ENCODE measurements at regions not wholly inside any gene's neighbourhood (a gene's known extent, or its start where the extent isn't known, plus 50 kb on each side); places are given as distances from the start of the nearest gene placed in this dataset.
"Not testable (repeated sequence)": the region's sequence is repeated elsewhere in the genome, so short reads cannot be mapped to it uniquely, and the experiment has no call there.

DNA sequence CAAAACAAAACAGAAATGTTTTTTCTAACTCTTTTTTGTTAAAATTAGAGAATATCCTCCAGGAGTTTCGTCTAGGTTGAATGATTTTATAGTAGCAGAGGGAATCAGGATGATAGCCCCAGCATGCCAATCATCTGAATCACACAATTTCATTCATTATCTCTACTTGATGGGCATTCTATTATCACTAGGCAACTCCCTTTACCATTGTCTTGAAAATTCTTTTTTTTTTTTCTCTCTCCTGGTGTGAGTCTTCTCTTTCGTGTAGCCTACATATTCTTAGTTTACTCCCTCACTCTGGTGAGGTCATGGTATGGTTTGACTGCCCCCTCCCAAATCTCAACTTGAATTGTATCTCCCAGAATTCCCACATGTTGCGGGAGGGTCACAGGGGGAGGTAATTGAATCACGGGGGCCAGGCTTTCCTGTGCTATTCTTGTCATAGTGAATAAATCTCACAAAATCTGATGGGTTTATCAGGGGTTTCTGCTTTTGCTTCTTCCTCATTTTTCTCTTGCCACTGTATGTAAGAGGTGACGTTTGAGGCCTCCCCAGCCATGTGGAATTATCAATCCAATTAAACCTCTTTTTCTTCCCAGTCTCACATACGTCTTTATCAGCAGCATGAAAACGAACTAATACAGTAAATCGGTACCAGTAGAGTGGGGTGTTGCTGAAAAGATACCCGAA is 105.0 kb downstream of the OTUD1 start:
- DNase-seq (ENCODE audit: low spot score) = no peak

DNA sequence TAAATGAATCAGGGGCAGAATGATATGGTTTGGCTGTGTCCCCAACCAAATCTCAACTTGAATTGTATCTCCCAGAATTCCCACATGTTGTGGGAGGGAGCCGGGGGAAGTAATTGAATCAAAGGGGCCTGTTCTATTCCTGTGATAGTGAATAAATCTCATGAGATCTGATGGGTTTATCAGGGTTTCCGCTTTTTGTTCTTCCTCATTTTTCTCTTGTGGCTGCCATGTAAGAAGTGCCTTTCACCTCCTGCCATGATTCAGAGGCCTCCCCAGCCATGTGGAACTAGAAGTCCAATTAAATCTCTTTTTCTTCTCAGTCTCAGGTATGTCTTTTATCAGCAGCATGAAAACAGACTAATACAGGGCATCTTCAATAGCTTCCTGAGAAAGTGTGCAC is 107.0 kb downstream of the OTUD1 start:
- not testable (repeated sequence) for DNase-seq (ENCODE audit: low spot score)

DNA sequence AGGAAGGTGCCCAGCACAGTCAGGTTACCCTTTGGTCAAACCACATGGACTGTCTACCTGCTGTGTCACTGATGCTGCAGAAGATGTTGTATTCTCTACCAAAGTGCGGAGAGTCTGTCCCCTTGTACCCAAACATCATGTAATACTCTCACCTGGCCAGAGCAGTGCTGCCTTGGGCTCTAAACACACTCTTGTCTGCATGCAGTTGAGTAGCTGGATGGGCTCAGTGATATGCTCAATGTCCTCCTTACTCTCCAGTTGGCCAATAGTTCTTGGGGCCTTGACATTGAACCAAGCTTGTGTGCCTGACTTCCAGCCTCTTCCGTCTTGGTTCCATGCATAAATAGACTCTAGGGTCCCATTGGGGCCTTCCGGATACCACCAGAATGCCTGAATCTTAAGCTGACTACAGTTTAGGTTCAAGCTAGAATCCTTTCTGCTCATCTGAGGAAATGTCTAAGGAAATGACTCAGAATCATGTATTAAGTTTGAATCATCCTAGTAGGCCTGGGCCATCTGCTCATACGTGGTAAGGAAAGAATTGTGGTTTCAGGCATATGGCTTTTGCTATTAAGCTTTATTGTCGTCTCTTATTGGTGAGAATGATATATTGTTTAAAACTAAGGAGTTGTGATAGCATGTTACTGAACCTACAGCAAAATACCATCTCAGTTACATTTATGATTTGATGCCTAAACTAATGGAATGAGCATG is 118.0 kb downstream of the OTUD1 start:
- no peak for DNase-seq (ENCODE audit: low spot score)

DNA sequence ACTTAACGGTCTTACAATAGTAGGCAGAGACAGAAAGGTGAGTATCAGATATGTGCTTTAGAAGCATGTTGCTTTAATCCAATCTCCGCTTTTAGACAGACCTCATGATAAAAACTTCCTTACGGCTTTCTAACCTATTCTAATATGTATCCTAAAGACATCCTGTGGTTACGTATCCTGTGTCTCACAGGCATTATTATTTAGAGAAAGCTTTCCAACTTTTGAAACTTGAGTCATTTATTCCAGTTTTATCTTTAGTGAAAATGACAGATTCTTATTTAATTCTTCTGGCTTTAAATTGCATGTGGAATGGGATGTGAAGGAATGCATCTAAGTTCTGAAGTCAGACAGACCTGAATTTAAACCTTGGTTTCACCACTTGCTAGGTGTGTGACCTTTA is 118.9 kb downstream of the OTUD1 start:
- DNase-seq (ENCODE audit: low spot score) = no peak

DNA sequence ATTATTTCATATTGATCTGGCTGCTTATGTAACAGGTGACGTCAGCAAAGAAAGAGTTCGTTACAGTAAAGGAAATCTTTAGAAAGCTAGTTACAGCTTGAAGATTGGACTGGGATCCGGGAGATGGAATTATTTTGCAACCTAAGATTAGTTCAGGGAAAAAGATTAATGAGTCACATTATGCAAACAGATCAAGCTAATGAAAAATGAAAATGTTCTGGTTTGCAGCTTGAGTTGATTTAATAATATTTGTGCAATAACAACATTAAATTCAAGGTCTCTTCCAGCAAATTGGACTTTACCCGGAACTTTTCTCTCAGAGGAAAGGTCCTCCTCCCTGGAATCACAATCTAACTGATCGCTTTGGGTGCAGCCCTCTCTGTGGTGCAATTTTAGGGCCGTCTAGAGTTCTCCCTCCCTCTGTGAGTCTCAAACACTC is 119.5 kb downstream of the OTUD1 start:
- no peak for DNase-seq (ENCODE audit: low spot score)

DNA sequence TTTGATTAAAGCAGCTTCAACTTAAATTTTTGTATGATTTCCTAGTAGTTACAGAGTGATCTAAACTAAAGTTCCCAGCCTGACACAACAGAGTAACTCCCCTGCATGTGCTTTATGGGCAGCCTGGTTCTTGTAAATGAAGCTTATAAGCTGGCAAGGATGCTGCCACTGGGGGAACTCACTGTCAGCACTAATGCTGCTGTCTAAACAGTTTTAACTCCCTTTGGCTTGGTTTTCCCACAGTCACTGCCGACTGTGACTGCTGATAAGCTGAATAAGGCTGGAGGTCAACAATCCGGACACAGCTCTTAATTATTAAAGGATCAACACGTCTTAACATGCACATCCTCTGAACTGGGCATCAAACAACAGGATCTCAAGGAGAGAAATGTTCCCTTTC is 130.1 kb downstream of the OTUD1 start:
- no peak for DNase-seq (ENCODE audit: low spot score)

DNA sequence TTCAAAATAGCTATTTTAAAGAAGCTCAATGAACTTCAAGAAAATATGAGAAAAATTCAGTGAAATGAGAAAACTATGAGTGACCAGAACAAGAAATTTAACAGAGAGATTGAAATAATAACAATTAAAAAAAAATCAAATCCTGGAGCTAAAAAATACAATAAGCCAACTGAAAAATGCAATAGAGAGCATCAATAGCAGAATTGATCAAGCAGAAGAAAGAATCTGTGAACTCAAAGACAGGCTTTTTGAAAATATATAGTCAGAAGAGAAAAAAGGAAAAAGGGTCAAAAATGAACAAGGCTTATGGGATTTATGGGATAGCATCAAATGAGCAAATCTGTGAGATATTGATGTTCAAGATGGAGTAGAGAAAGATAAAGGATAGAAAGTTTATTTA is 133.0 kb downstream of the OTUD1 start:
- DNase-seq (ENCODE audit: low spot score) = no peak

DNA sequence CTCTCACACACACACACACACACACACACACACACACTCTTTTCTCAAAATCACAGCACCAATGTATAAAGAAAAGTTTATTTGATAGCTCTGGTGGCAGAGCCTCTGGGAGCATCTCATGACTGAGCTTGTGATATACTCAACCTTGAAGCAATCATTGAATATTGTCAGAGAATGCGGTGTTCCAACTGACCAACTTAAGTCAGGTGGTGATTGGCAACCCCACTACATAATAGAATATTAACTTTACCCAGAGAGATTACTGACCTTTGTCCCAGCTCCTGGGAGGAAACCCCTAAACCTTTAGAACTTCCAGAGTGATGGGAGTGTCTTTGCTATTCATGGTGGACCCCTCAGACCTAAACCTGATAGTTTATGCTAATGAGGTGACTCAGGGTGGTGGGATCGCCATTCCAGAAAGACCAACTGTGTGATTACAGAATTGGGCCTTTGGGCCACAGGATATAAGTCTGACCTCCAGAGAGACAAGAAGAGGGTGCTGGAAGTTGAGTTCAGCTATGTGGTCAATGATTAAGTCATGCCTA is 143.1 kb downstream of the OTUD1 start:
- DNase-seq (ENCODE audit: low spot score) = no peak

DNA sequence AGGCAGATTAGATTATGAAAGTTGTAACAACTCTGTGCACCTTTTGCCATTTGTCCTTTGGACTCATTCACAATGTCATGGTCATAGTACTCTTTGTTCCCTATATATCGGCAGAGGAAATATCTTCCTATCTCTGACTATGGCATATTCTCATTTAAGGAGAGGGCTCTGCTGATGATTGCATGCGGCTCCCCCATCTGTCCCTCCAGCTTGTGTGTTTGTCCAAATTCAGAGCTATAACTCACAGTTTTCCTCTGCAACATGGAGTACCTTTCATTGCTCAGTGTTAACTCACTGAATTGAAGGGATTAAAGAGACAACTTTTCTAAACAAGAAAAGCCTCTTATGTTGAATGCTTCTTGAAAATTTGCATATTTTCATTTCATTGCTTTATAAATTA is 145.5 kb downstream of the OTUD1 start:
- no peak for DNase-seq (ENCODE audit: low spot score)

DNA sequence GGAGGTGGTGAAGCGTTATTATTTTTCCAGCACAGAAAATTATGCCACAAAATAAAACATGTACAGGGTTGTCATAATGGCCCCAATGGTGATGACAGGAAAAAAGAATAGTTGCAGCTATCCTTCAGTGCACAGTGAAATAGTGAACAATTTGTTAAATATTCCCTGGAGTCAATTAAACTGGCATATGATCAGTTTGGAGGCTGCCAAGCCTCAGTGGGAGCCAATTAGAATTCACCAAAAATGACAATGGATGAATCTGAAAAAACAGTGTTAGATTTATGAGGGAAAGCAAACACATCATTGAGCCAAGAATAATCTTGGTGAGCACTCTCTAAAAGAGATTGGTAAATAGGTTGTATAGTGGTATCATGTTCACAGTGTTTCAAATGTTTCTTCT is 146.3 kb downstream of the OTUD1 start:
- DNase-seq (ENCODE audit: low spot score) = no peak

DNA sequence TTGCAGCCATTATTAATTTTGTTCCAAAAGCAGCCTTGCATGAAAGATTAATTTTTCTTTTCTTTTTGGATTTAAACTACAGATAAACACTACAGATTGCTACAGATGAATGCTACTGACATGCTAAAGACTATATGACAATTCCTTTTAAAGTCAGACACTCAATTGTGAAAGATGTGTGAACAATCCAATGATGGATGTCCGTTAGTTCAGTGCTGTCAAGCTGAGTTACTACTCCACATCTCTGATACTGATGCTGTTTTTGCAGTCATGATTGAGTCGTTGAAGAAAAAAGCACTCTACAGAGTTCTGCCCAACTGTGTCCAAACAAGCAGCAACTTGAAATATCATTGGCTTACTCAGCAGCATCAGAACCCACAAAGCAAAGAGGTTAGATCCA is 146.8 kb downstream of the OTUD1 start:
- DNase-seq (ENCODE audit: low spot score) = no peak

DNA sequence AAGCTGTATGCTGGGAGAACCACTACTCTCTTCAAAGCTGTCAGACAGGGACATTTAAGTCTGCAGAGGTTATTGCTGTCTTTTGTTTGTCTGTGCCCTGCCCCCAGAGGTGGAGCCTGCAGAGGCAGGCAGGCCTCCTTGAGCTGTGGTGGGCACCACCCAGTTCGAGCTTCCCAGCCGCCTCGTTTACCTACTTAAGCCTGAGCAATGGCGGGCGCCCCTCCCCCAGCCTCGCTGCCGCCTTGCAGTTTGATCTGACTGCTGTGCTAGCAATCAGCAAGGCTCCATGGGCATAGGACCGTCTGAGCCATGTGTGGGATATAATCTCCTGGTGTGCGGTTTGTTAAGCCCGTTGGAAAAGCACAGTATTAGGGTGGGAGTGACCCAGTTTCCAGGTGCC is 156.4 kb downstream of the OTUD1 start:
- not testable (repeated sequence) for DNase-seq (ENCODE audit: low spot score)

DNA sequence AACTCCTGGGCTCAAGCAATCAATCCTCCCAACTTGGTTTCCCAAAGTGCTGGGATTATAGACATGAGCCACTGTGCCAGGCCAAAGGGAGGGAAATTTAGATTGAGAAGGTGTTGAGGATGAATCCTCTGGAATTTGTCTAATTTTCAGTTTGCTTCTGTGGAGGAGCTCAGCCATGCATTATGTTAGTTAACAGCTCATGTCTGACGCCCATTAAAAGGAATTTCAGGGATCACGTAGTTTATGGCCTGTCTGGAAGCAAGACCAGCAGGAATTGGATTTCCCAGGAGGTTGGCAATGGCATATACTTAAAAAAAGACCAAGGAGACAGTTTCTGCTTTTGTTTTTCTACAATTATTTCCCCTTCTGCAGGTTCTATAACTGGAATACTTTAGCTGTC is 165.7 kb downstream of the OTUD1 start:
- no peak for DNase-seq (ENCODE audit: low spot score)

DNA sequence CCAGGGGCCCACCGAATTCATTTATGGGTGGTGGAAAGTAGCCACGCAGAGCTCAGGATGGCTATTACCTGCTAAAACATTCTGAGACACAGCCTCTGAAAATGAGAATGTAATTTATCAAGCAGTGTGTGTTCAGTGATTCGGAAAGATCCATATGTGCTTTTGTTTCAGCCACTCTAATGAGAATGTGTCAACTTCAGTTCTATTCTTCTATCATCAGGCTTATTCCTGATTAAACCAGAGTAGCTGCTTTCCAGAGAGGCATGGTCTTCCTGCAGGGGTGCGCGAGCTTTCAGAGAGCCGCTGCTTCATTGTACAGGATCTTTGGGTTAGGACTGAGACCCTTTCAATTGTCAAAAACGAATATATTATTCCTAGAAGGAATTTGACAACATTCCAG is 167.6 kb downstream of the OTUD1 start:
- DNase-seq (ENCODE audit: low spot score) = no peak

DNA sequence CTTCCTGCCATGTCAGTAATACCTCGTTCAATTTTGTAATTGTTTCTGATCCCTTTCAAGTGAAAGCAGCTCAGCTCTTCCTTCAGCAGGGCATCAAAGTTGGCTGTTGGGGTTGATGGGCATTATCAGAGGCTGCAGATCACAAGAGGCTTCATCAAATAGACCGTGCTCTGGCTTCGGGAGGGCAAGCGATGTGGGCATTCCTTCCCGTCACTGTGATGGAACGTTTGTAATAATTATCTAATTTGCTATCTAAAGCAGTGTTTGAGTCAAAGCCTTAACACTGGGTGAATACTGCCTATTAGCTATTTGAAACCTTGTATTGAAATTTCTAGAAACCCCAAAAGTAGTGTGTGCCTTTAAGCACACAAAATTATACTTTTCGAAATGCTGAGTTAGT is 170.1 kb downstream of the OTUD1 start:
- no peak for DNase-seq (ENCODE audit: low spot score)

DNA sequence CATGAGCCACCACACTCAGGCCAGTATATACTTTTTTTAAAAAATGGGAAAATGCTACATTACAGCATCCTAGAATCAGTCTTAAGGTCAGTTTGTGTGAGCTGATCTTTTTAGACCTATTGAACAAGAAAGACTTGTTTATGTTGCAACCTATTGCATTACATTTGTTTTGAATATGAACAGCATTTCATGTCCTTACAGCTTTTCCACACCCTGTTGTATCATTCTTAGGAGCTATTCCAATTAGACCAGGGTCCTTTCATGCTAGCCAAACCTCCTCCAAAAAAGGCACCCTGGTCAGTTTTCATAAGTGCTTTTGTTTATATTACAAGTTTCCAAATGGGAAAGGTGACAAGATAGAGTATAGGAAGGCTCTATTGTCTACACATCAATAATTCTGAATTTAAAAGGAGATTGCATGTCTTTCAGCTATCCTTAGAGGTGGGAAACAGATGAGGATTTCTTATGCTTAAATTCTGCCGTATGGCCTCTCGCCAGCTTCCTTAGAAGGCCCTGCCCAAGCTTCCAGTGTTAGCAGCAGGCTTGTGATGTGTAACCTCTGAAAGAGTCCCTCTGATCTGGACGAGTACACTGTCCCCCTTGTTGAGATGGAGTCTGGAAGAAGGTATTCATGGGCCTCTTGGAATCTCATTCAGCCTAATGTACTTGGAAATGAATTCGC is 171.9 kb downstream of the OTUD1 start:
- no peak for DNase-seq (ENCODE audit: low spot score)

DNA sequence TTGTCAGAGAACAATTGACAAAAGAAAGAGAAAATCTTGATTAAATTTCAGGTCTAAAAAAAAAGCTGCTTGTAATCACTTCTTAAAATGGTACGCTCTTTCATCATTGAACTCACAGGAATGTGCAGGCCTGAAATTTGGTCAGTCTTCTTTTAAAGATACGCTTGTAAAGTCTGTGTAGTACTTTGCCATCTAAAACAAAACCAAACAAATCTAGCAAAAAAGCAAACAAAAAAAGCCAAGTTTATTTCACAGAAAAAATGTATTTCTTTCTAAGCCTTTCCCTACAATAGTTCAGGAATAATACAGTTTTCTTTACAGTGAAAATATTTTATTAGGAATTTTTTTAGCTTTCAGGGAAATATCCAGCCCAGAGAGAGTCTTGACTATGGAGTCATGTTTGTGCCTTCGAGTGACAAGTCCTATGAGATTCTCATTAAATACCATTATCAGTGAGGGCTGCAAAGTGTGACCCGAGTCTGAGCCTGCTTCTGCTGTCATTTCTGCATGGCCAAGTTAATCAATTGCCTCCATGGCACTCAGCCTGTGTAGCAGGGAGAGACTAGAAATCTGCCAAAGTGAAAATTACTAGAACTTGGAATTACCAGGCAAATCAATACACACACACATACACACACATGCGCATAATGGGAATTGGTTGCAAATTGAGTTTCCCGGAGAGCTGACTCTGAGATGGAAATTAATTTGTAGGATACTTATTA is 172.6 kb downstream of the OTUD1 start:
- DNase-seq (ENCODE audit: low spot score) = no peak

DNA sequence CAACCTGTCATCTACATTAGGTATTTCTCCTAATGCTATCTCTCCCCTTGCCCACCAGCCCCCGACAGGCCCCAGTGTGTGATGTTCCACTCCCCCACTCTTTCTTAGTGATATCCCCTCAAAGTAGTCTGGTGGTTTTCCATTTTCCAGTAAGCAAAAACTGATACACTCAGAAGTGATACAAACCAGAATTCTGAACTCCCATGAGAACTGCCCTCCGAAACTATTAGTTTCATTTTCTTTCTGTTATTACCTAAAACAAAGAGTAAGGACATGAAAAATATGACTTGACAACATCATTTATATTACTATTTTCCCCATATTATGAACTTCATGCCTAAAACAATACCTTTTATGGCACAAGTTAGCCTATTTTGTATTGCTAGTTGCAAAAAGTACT is 175.0 kb downstream of the OTUD1 start:
- DNase-seq (ENCODE audit: low spot score) = no peak

DNA sequence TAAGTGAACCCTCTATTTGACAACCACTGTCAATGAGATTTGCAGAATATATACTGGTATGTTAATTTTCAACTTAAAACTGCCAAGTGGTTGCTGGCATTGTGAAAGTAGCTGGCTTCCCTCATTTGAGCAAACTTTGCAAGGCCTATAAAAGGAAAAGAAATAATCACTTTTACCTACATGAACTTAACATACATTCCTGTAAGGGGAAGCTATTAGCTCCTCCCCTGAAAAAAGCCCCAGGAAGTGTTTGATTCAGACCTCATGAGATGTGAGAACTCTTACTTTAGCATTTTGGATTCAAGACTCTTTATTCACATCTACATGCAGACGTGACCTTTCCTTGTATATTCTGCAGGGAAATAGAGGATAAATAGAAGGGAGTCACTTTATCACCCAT is 175.6 kb downstream of the OTUD1 start:
- no peak for DNase-seq (ENCODE audit: low spot score)

DNA sequence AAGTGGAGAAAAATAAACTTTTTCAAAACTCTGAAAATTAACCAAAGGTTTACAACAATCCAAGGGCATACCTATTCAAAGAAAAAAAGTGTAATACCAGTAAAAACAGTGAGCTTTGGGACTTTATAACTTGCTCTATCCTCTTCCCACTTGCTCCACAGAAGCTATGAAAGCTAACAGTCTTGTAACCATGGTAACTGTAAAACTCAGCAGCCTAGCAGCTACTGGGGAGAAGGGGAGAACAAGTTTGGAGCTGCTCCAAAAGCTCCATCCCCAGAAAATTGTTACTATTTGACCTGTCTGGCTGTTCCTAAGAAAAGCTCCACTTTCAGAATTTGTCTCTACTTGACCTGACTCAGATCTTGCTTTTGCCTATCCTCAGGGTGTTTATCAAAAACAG is 191.5 kb downstream of the OTUD1 start:
- DNase-seq (ENCODE audit: low spot score) = no peak

DNA sequence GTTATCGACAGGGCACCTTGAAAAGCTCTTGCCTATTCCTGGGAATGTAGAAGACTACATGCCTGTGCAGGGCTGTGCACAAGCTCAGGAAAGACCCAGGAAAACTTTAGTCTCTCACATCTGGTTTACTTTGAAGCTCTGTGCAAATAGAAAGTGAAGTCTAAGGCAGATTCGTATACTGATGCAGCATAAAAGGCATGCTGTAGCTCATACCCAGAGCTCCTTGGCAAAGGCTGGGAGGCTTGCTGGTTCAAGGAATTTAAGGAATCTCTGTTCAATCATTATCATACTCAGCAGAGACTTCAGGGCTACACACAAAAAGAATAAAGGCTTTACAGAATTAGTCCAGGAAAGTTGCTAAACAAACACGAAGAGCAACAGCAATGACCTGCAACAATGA is 192.0 kb downstream of the OTUD1 start:
- DNase-seq (ENCODE audit: low spot score) = no peak

DNA sequence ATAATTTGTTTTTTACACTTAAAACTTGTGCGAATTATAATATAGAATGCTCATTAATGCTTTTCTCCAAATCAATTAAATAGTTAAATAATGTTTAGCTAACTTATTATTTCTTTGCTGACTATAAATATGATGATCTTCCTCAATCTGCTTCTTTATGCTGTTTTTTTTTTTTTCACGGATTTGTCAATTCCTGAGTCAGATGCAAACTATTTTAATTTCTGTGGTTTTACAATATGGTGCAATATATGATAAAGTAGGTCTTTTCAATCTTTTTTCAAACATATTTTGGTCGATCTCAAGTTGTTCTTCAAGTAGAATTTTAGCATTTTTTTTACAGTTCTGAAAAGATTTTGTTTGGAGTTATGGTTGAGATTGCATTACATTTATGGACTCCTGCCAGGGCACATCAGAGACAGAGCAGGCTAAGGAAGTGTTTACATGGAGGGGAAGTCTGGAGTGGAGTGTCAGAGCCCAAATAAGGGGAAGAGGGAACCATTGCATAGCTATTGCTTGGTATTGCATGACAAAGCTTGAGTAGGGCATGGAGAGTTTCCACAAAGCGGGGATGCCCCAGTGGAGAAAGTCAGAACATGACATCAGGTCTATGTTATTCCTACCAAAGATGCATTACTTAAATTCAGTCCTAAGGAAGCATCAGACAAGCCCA is 204.4 kb downstream of the OTUD1 start:
- no peak for DNase-seq (ENCODE audit: low spot score)
